ENCODE measurements at regions not wholly inside any gene's neighbourhood (a gene's known extent, or its start where the extent isn't known, plus 50 kb on each side); places are given as distances from the start of the nearest gene placed in this dataset.
"Not testable (repeated sequence)": the region's sequence is repeated elsewhere in the genome, so short reads cannot be mapped to it uniquely, and the experiment has no call there.

GRCh38 chr10:64346389-64346788, 825.2 kb downstream of the REEP3 start:
- 85 to 91% (median 86%) methylated on average over 5 of the region's 5 CpGs for WGBS, 3 donors
- TF ChIP-seq CTCF (IDR thresholded peaks at IDR 0.05) (no peak), POLR2A (IDR thresholded peaks at IDR 0.05) (no peak), EP300 (IDR thresholded peaks at IDR 0.05) (no peak)
- Histone ChIP-seq H3K27ac (no peak overlapping the region), H3K9me3 (no peaks in the 10 kb centered on the region), H3K4me1 (ENCODE audit: insufficient read depth) (no peaks in the 10 kb centered on the region), H3K36me3 (no peaks in the 10 kb centered on the region), H3K27me3 (no peaks in the 10 kb centered on the region), H3K4me3 (no peak overlapping the region)
- intact Hi-C loops (cut with DNase I) = no loop called here
- DNase-seq = no peak

- Histone ChIP-seq H3K4me1 (ENCODE audit: insufficient read depth) (no peaks in the 10 kb centered on the region), H3K27ac (no peak overlapping the region), H3K9me3 (no peaks in the 10 kb centered on the region), H3K36me3 (no peaks in the 10 kb centered on the region), H3K27me3 (no peaks in the 10 kb centered on the region), H3K4me3 (no peak overlapping the region)
- DNase-seq = no peak
- 71 to 85% (median 74%) methylated on average over 3 of the region's 3 CpGs for WGBS, 3 donors
- TF ChIP-seq POLR2A (IDR thresholded peaks at IDR 0.05) (no peak), CTCF (IDR thresholded peaks at IDR 0.05) (no peak), EP300 (IDR thresholded peaks at IDR 0.05) (no peak)
- intact Hi-C loops (cut with DNase I) = no loop called here
Measured at GRCh38 chr10:64350665-64351064, 829.5 kb downstream of the REEP3 start.

- WGBS, 3 donors = 58 to 64% (median 60%) methylated on average over 4 of the region's 4 CpGs
- no peak overlapping the region for H3K4me3 ChIP-seq
- TF ChIP-seq POLR2A (IDR thresholded peaks at IDR 0.05) = no peak
- no peak for TF ChIP-seq EP300 (IDR thresholded peaks at IDR 0.05)
- TF ChIP-seq CTCF (IDR thresholded peaks at IDR 0.05) = no peak
- H3K27ac ChIP-seq = no peak overlapping the region
- intact Hi-C loops (cut with DNase I) = no loop called here
- no peak for DNase-seq
- H3K9me3 ChIP-seq = no peaks in the 10 kb centered on the region
- H3K36me3 ChIP-seq = no peaks in the 10 kb centered on the region
- H3K27me3 ChIP-seq = no peaks in the 10 kb centered on the region
- no peaks in the 10 kb centered on the region for H3K4me1 ChIP-seq (ENCODE audit: insufficient read depth)
Measured at GRCh38 chr10:64358907-64359306, 837.7 kb downstream of the REEP3 start.

- H3K4me3 ChIP-seq; H3K9me3 ChIP-seq; H3K27ac ChIP-seq; intact Hi-C loops (cut with DNase I); H3K36me3 ChIP-seq; H3K4me1 ChIP-seq (ENCODE audit: insufficient read depth); DNase-seq; H3K27me3 ChIP-seq: not testable (repeated sequence)
- WGBS, 3 donors = 89 to 91% (median 91%) methylated on average over 6 of the region's 6 CpGs
Measured at GRCh38 chr10:64360240-64360639, 839.0 kb downstream of the REEP3 start.

GRCh38 chr10:64363687-64364086, 842.5 kb downstream of the REEP3 start:
- WGBS, 3 donors = 79 to 82% (median 80%) methylated on average over 1 of the region's 1 CpG
- no peak for DNase-seq
- no peaks in the 10 kb centered on the region for H3K9me3 ChIP-seq
- TF ChIP-seq CTCF (IDR thresholded peaks at IDR 0.05) (no peak), POLR2A (IDR thresholded peaks at IDR 0.05) (no peak), EP300 (IDR thresholded peaks at IDR 0.05) (no peak)
- no peaks in the 10 kb centered on the region for H3K36me3 ChIP-seq
- no peaks in the 10 kb centered on the region for H3K27me3 ChIP-seq
- no peak overlapping the region for H3K27ac ChIP-seq
- intact Hi-C loops (cut with DNase I) = no loop called here
- no peak overlapping the region for H3K4me3 ChIP-seq
- H3K4me1 ChIP-seq (ENCODE audit: insufficient read depth) = no peaks in the 10 kb centered on the region
